ENCODE measurements at regions not wholly inside any gene's neighbourhood (a gene's known extent, or its start where the extent isn't known, plus 50 kb on each side); places are given as distances from the start of the nearest gene placed in this dataset.

DNA sequence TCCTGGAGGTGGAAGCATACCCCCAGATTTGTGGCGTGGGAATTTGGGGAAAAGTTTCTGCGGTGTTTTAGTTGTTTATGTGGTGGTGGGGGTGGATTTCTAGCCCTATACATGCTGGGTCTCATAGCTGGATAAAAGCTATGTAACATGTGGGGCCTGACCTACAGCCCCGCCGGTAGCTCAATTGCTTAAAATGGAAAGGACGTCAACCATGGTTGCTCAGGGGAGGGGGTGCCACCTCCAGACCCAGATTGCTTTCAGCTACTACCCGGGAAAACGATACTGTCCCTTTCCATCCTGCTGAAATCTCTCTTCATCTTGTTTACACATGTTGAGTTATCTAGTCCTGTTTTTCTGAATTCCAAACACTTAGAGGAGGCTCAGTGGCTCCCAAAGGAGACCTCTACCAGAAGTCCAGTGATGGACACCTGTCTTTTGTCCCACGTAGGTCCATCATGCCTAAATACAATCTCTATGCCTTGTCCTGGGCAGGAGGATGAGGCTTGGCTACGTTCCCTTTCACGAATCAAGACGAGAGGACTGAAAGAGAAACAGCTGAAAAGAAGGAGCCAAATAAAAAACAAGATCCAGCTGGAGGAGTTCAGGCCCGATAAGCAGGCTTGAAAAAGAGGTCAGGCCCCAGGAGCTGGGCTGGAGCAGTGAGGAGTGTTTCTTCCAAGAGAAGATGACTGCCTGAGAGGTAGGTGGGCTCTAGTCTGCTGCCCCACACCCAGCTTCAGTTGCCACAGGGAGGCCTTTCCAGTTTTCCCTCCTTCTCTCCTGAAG, 72.1 kb upstream of the TPRG1 start:
- intact Hi-C loops (cut with DNase I; ENCODE audit: low total_unique reads) = no loop called here
- H3K27me3 ChIP-seq = no peaks in the 10 kb centered on the region
- peak overlapping the region; percentile 91 to 98 for H3K27ac ChIP-seq
- no peaks in the 10 kb centered on the region for H3K36me3 ChIP-seq
- peaks cover 6 to 27% of the 10 kb centered on the region in 2 donors for H3K4me1 ChIP-seq
- H3K9me3 ChIP-seq = no peaks in the 10 kb centered on the region
- H3K4me3 ChIP-seq = peak overlapping the region; percentile 11 to 44 (median 16)
- TF ChIP-seq POLR2AphosphoS5 (IDR thresholded peaks at IDR 0.05) (no peak), POLR2A (IDR thresholded peaks at IDR 0.05) (no peak)
- TF ChIP-seq, protein P1, sequence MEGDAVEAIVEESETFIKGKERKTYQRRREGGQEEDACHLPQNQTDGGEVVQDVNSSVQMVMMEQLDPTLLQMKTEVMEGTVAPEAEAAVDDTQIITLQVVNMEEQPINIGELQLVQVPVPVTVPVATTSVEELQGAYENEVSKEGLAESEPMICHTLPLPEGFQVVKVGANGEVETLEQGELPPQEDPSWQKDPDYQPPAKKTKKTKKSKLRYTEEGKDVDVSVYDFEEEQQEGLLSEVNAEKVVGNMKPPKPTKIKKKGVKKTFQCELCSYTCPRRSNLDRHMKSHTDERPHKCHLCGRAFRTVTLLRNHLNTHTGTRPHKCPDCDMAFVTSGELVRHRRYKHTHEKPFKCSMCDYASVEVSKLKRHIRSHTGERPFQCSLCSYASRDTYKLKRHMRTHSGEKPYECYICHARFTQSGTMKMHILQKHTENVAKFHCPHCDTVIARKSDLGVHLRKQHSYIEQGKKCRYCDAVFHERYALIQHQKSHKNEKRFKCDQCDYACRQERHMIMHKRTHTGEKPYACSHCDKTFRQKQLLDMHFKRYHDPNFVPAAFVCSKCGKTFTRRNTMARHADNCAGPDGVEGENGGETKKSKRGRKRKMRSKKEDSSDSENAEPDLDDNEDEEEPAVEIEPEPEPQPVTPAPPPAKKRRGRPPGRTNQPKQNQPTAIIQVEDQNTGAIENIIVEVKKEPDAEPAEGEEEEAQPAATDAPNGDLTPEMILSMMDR (IDR thresholded peaks at IDR 0.05) = no peak
- no peak for DNase-seq (ENCODE audit: low spot score in 2 of 2)

GRCh38 chr3:189100866-189101265, 70.9 kb upstream of the TPRG1 start:
- intact Hi-C loops (cut with DNase I; ENCODE audit: low total_unique reads) = no loop called here
- TF ChIP-seq POLR2AphosphoS5 (IDR thresholded peaks at IDR 0.05) (peak in 1 of 3 donors; percentile 15), POLR2A (IDR thresholded peaks at IDR 0.05) (no peak)
- H3K27ac ChIP-seq = peak overlapping the region; percentile 91 to 98
- peak overlapping the region in 2 of 3 donors; percentile 2 to 44 for H3K4me3 ChIP-seq
- H3K36me3 ChIP-seq = no peaks in the 10 kb centered on the region
- H3K27me3 ChIP-seq = no peaks in the 10 kb centered on the region
- peaks cover 6 to 27% of the 10 kb centered on the region in 2 donors for H3K4me1 ChIP-seq
- DNase-seq (ENCODE audit: low spot score in 2 of 2) = peak in 1 of 2 donors; percentile 70
- no peaks in the 10 kb centered on the region for H3K9me3 ChIP-seq

- TF ChIP-seq POLR2A (IDR thresholded peaks at IDR 0.05) (no peak), POLR2AphosphoS5 (IDR thresholded peaks at IDR 0.05) (no peak)
- TF ChIP-seq, protein P1 (IDR thresholded peaks at IDR 0.05) = no peak
- Histone ChIP-seq H3K9me3 (no peaks in the 10 kb centered on the region), H3K27me3 (no peaks in the 10 kb centered on the region), H3K4me1 (peaks cover 6 to 27% of the 10 kb centered on the region in 2 donors), H3K4me3 (no peak overlapping the region), H3K27ac (peak overlapping the region; percentile 91 to 98), H3K36me3 (no peaks in the 10 kb centered on the region)
- intact Hi-C loops (cut with DNase I; ENCODE audit: low total_unique reads) = no loop called here
- DNase-seq (ENCODE audit: low spot score in 2 of 2) = no peak
Measured at GRCh38 chr3:189101594-189101993, 70.2 kb upstream of the TPRG1 start.

GRCh38 chr3:189103208-189103607, 68.6 kb upstream of the TPRG1 start:
- no peak overlapping the region for H3K4me3 ChIP-seq
- H3K36me3 ChIP-seq = no peaks in the 10 kb centered on the region
- TF ChIP-seq POLR2AphosphoS5 (IDR thresholded peaks at IDR 0.05) = no peak
- no peak for TF ChIP-seq POLR2A (IDR thresholded peaks at IDR 0.05)
- TF ChIP-seq, protein P1 (IDR thresholded peaks at IDR 0.05) = no peak
- H3K4me1 ChIP-seq = peaks cover 6 to 27% of the 10 kb centered on the region in 2 donors
- intact Hi-C loops (cut with DNase I; ENCODE audit: low total_unique reads) = no loop called here
- H3K9me3 ChIP-seq = no peaks in the 10 kb centered on the region
- H3K27me3 ChIP-seq = no peaks in the 10 kb centered on the region
- peak overlapping the region in 1 of 2 donors; percentile 48 for H3K27ac ChIP-seq
- no peak for DNase-seq (ENCODE audit: low spot score in 2 of 2)

- no peaks in the 10 kb centered on the region for H3K27me3 ChIP-seq
- no peak overlapping the region for H3K27ac ChIP-seq
- no peak overlapping the region for H3K4me3 ChIP-seq
- no peaks in the 10 kb centered on the region for H3K36me3 ChIP-seq
- DNase-seq (ENCODE audit: low spot score in 2 of 2) = no peak
- intact Hi-C loops (cut with DNase I; ENCODE audit: low total_unique reads) = no loop called here
- TF ChIP-seq POLR2AphosphoS5 (IDR thresholded peaks at IDR 0.05) = no peak
- TF ChIP-seq POLR2A (IDR thresholded peaks at IDR 0.05) = no peak
- TF ChIP-seq, protein P1 (IDR thresholded peaks at IDR 0.05) = no peak
- H3K9me3 ChIP-seq = no peaks in the 10 kb centered on the region
- H3K4me1 ChIP-seq = no peaks in the 10 kb centered on the region
Measured at GRCh38 chr3:189108067-189108466, 63.7 kb upstream of the TPRG1 start.

All from breast epithelium (tissue), 4 donors.